ENCODE measurements at regions not wholly inside any gene's neighbourhood (a gene's known extent, or its start where the extent isn't known, plus 50 kb on each side); places are given as distances from the start of the nearest gene placed in this dataset.

GRCh38 chr17:74080656-74081582 is 122.6 kb upstream of the RPL38 start:
- no peak for ATAC-seq (ENCODE audit: poor library complexity)
- H3K4me3 Mint-ChIP-seq: no peak overlapping the region

GRCh38 chr17:74082886-74083285 is 120.6 kb upstream of the RPL38 start:
- CTCF ChIA-PET: no interaction called here
- ATAC-seq (ENCODE audit: poor library complexity): no peak
- H3K9me3 Mint-ChIP-seq: no peaks in the 10 kb centered on the region

More at GRCh38 chr17:74080656-74081582, 122.6 kb upstream of the RPL38 start:
- H3K4me1 Mint-ChIP-seq (ENCODE audit: low read depth): no peaks in the 10 kb centered on the region
- H3K4me1 ChIP-seq (ENCODE audit: insufficient read depth, low read length): no peaks in the 10 kb centered on the region
- H3K9me3 ChIP-seq (ENCODE audit: control insufficient read depth in 1 of 2, insufficient read depth in 1 of 2, low read length in 2 of 2): peaks cover 3 to 7% of the 10 kb centered on the region in 2 experiments
- no peaks in the 10 kb centered on the region for H3K9me3 Mint-ChIP-seq
- ChIA-PET POLR2A (no interaction called here), CTCF (no interaction called here)
- H3K4me3 ChIP-seq (ENCODE audit: low read length): no peak overlapping the region
- no peak for TF ChIP-seq CTCF (IDR thresholded peaks at IDR 0.05)
- peaks cover 36% of the 10 kb centered on the region for H3K27me3 Mint-ChIP-seq
- H3K36me3 ChIP-seq (ENCODE audit: insufficient read depth, low read length): no peaks in the 10 kb centered on the region
- intact Hi-C loops (cut with DNase I, micrococcal nuclease): no loop called here
- H3K36me3 Mint-ChIP-seq (ENCODE audit: low read depth): no peaks in the 10 kb centered on the region
- H3K27ac Mint-ChIP-seq: no peak overlapping the region
- no peak overlapping the region for H3K27ac ChIP-seq (ENCODE audit: low read depth in 1 of 2, low read length in 2 of 2)
- DNase-seq: no peak
- H3K27me3 ChIP-seq (ENCODE audit: control insufficient read depth in 1 of 2, insufficient read depth in 2 of 2, low read length in 2 of 2): peaks cover 0 to 5% of the 10 kb centered on the region in 2 experiments

GRCh38 chr17:74083321-74083720 is 120.2 kb upstream of the RPL38 start:
- Histone ChIP-seq H3K27me3 (ENCODE audit: control insufficient read depth in 1 of 2, insufficient read depth in 2 of 2, low read length in 2 of 2) (peaks cover 0 to 11% of the 10 kb centered on the region in 2 experiments), H3K27ac (ENCODE audit: low read depth in 1 of 2, low read length in 2 of 2) (no peak overlapping the region), H3K9me3 (ENCODE audit: control insufficient read depth in 1 of 2, insufficient read depth in 1 of 2, low read length in 2 of 2) (peaks cover 7 to 13% of the 10 kb centered on the region in 2 experiments), H3K36me3 (ENCODE audit: insufficient read depth, low read length) (no peaks in the 10 kb centered on the region), H3K4me3 (ENCODE audit: low read length) (no peak overlapping the region), H3K4me1 (ENCODE audit: insufficient read depth, low read length) (no peaks in the 10 kb centered on the region)
- Mint-ChIP-seq H3K27ac (no peak overlapping the region), H3K36me3 (ENCODE audit: low read depth) (no peaks in the 10 kb centered on the region), H3K4me1 (ENCODE audit: low read depth) (no peaks in the 10 kb centered on the region), H3K9me3 (no peaks in the 10 kb centered on the region), H3K4me3 (no peak overlapping the region), H3K27me3 (peaks cover 50% of the 10 kb centered on the region)
- intact Hi-C loops (cut with DNase I, micrococcal nuclease): no loop called here
- DNase-seq: no peak
- ATAC-seq (ENCODE audit: poor library complexity): no peak
- TF ChIP-seq CTCF (IDR thresholded peaks at IDR 0.05): no peak
- POLR2A ChIA-PET: no interaction called here
- CTCF ChIA-PET: no interaction called here

More at GRCh38 chr17:74082886-74083285, 120.6 kb upstream of the RPL38 start:
- no peaks in the 10 kb centered on the region for H3K36me3 Mint-ChIP-seq (ENCODE audit: low read depth)
- Histone ChIP-seq H3K4me1 (ENCODE audit: insufficient read depth, low read length) (no peaks in the 10 kb centered on the region), H3K4me3 (ENCODE audit: low read length) (no peak overlapping the region), H3K27me3 (ENCODE audit: control insufficient read depth in 1 of 2, insufficient read depth in 2 of 2, low read length in 2 of 2) (peaks cover 0 to 11% of the 10 kb centered on the region in 2 experiments), H3K9me3 (ENCODE audit: control insufficient read depth in 1 of 2, insufficient read depth in 1 of 2, low read length in 2 of 2) (peaks cover 7 to 13% of the 10 kb centered on the region in 2 experiments), H3K36me3 (ENCODE audit: insufficient read depth, low read length) (no peaks in the 10 kb centered on the region), H3K27ac (ENCODE audit: low read depth in 1 of 2, low read length in 2 of 2) (no peak overlapping the region)
- no peak for TF ChIP-seq CTCF (IDR thresholded peaks at IDR 0.05)
- H3K4me1 Mint-ChIP-seq (ENCODE audit: low read depth): no peaks in the 10 kb centered on the region
- POLR2A ChIA-PET: no interaction called here
- DNase-seq: no peak
- H3K27ac Mint-ChIP-seq: no peak overlapping the region
- H3K4me3 Mint-ChIP-seq: no peak overlapping the region
- intact Hi-C loops (cut with DNase I, micrococcal nuclease): no loop called here
- H3K27me3 Mint-ChIP-seq: peaks cover 46% of the 10 kb centered on the region

Data from CD4-positive, alpha-beta T cell (primary cell).